Right lobe of liver (tissue), 4 donors: ENCODE measurements at regions not wholly inside any gene's neighbourhood (a gene's known extent, or its start where the extent isn't known, plus 50 kb on each side); places are given as distances from the start of the nearest gene placed in this dataset.

Experiments
- POLR2A ChIP-seq: fragments of 450-650 bp; IDR thresholded peaks from one replicate; pipeline ENCODE4 v1.6.1; 2017; ENCODE audit warnings: antibody characterized with exemption, mild to moderate bottlenecking
- TF ChIP-seq, protein P1 (sequence below), 4 donors: fragments of 200-600 bp in 3 of 4; fragments of 450-650 bp in 1 of 4; IDR thresholded peaks; one replicate each; pipeline versions ENCODE4 v1.5.1 to v1.8.0; 2016 to 2022; ENCODE audit warnings: antibody characterized with exemption in 4 of 4, mild to moderate bottlenecking in 2 of 4
- donor health status: DM: no; HTN: no; CAD: no.
- donor health status: DM: no; HTN: no; CAD: no.
- donor health status: DM: no; HTN: yes; CAD: no.

- TF ChIP-seq, protein P1, sequence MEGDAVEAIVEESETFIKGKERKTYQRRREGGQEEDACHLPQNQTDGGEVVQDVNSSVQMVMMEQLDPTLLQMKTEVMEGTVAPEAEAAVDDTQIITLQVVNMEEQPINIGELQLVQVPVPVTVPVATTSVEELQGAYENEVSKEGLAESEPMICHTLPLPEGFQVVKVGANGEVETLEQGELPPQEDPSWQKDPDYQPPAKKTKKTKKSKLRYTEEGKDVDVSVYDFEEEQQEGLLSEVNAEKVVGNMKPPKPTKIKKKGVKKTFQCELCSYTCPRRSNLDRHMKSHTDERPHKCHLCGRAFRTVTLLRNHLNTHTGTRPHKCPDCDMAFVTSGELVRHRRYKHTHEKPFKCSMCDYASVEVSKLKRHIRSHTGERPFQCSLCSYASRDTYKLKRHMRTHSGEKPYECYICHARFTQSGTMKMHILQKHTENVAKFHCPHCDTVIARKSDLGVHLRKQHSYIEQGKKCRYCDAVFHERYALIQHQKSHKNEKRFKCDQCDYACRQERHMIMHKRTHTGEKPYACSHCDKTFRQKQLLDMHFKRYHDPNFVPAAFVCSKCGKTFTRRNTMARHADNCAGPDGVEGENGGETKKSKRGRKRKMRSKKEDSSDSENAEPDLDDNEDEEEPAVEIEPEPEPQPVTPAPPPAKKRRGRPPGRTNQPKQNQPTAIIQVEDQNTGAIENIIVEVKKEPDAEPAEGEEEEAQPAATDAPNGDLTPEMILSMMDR (IDR thresholded peaks at IDR 0.05) = no peak
- no peak for TF ChIP-seq POLR2A
Observed at GRCh38 chr11:80309301-80309700, 868.5 kb upstream of the TENM4 start.
